Muscle layer of duodenum (tissue), 2 donors: ENCODE measurements at regions not wholly inside any gene's neighbourhood (a gene's known extent, or its start where the extent isn't known, plus 50 kb on each side); places are given as distances from the start of the nearest gene placed in this dataset.
"Not testable (repeated sequence)": the region's sequence is repeated elsewhere in the genome, so short reads cannot be mapped to it uniquely, and the experiment has no call there.

Source experiments
- H3K27ac ChIP-seq: one replicate; pipeline ENCODE4 v1.7.0; 2013; ENCODE audit warnings: mild to moderate bottlenecking, low read length
- H3K27me3 ChIP-seq: one replicate; pipeline ENCODE4 v1.7.0; 2013; ENCODE audit warnings: low read depth, mild to moderate bottlenecking, control low read depth, low read length
- H3K36me3 ChIP-seq, 2 donors: one replicate each; pipeline ENCODE4 v1.7.0; 2013; ENCODE audit warnings: low read length in 2 of 2, control low read depth in 1 of 2, mild to moderate bottlenecking in 1 of 2; ENCODE audit not compliant: insufficient read depth in 2 of 2, control insufficient read depth in 1 of 2
- H3K4me1 ChIP-seq, 2 donors: one replicate each; pipeline ENCODE4 v1.7.0; 2013; ENCODE audit warnings: low read length in 2 of 2, mild to moderate bottlenecking in 2 of 2, control low read depth in 1 of 2, moderate library complexity in 1 of 2; ENCODE audit not compliant: insufficient read depth in 2 of 2, control insufficient read depth in 1 of 2
- H3K4me3 ChIP-seq, 2 donors: one replicate each; pipeline ENCODE4 v1.7.0; 2013; ENCODE audit warnings: low read length in 2 of 2, low read depth in 1 of 2, mild to moderate bottlenecking in 1 of 2
- H3K9me3 ChIP-seq, 2 donors: one replicate each; pipeline ENCODE4 v1.7.0; 2013; ENCODE audit warnings: low read length in 2 of 2, control low read depth in 1 of 2, mild to moderate bottlenecking in 1 of 2; ENCODE audit not compliant: control insufficient read depth in 1 of 2
- donor health status: healthy.

DNA sequence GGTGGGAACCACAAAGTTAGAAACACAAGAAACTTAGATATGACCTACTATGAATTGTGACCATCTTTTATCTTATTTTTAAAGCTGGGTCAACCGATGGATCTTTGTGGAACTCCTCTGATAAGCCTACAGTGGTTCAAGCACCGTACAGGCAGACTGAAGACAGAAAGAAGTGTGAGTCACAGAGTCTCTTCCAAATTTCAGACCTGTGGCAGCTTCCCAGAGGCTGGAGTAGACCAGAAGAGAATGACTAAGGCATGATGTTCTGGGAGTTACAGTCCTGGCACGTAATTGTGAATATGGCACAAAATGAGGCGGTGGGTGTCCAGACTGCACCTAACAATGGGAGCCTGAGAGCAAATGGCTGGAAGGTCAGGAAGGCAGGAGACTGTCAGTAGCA, 70.0 kb downstream of the LMO4 start:
- H3K4me1 ChIP-seq: no peaks in the 10 kb centered on the region
- H3K4me3 ChIP-seq: no peak overlapping the region
- H3K27ac ChIP-seq: no peak overlapping the region
- no peaks in the 10 kb centered on the region for H3K9me3 ChIP-seq
- H3K27me3 ChIP-seq: no peaks in the 10 kb centered on the region
- H3K36me3 ChIP-seq: no peaks in the 10 kb centered on the region

- Histone ChIP-seq H3K36me3 (no peaks in the 10 kb centered on the region), H3K27me3 (no peaks in the 10 kb centered on the region), H3K4me1 (no peaks in the 10 kb centered on the region), H3K27ac (no peak overlapping the region), H3K4me3 (no peak overlapping the region), H3K9me3 (no peaks in the 10 kb centered on the region)
These were observed 70.6 kb downstream of the LMO4 start for GRCh38 chr1:87399264-87399663.

- Histone ChIP-seq H3K9me3 (no peaks in the 10 kb centered on the region), H3K4me1 (no peaks in the 10 kb centered on the region), H3K27me3 (no peaks in the 10 kb centered on the region), H3K36me3 (no peaks in the 10 kb centered on the region), H3K4me3 (no peak overlapping the region), H3K27ac (no peak overlapping the region)
These were observed 71.0 kb downstream of the LMO4 start for GRCh38 chr1:87399701-87400100.

DNA sequence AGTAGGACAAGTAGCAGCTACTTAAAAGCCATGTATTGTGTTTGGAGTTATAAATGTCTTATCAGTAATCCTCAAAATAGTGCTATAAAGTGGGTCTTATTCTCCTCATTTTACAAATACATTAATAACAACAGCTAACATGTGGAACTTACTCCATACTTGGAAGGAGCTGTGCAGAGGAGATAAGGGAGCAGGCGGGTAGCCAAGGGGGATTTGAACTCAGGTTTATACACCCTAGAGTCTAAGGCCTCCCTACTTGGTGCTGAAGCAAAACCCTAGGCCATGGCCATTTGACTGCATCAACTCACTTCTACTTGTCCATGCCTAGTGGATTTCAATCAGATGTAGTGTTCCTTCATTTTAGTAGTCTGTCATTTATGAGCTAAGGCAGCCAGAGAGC, 72.1 kb downstream of the LMO4 start:
- Histone ChIP-seq H3K4me1 (no peaks in the 10 kb centered on the region), H3K9me3 (no peaks in the 10 kb centered on the region), H3K27me3 (no peaks in the 10 kb centered on the region), H3K4me3 (no peak overlapping the region), H3K36me3 (no peaks in the 10 kb centered on the region), H3K27ac (no peak overlapping the region)

DNA sequence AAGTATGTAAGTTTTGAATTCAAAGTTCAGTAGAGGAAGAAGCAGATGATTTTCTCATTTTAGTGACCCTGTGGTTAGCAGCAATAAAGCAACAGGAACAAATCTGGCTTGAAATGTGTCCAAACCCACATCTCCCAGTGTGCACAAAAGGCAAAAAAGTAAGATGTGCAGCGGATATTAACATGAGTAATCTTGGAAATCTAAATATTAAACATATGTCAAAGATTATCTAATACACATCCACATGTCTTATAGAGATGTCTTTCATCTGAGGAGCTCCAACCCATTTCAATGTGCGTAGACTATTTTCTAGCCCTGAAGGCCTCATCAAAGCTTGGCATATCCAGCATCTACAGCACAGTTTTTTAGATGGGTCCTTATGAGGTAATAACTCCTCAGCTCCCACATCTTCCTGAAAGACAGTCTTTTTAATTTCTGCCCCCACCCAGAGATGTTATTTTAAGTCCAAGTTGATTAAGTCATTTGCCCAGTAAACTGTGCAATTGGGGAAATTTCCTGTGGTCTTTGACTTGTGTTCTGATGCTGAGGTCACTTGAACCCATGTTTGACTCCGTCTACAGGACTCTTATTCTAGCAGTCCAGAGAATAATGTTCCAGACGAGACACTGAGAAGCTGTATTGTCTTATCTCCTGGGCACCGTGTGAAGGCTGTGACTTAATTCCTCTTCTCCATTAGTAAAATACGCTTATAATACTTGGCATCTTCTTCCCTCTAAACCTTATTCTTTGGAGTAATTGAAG, 73.7 kb downstream of the LMO4 start:
- Histone ChIP-seq H3K4me1 (no peaks in the 10 kb centered on the region), H3K9me3 (no peaks in the 10 kb centered on the region), H3K27ac (no peak overlapping the region), H3K4me3 (no peak overlapping the region), H3K36me3 (no peaks in the 10 kb centered on the region), H3K27me3 (no peaks in the 10 kb centered on the region)

DNA sequence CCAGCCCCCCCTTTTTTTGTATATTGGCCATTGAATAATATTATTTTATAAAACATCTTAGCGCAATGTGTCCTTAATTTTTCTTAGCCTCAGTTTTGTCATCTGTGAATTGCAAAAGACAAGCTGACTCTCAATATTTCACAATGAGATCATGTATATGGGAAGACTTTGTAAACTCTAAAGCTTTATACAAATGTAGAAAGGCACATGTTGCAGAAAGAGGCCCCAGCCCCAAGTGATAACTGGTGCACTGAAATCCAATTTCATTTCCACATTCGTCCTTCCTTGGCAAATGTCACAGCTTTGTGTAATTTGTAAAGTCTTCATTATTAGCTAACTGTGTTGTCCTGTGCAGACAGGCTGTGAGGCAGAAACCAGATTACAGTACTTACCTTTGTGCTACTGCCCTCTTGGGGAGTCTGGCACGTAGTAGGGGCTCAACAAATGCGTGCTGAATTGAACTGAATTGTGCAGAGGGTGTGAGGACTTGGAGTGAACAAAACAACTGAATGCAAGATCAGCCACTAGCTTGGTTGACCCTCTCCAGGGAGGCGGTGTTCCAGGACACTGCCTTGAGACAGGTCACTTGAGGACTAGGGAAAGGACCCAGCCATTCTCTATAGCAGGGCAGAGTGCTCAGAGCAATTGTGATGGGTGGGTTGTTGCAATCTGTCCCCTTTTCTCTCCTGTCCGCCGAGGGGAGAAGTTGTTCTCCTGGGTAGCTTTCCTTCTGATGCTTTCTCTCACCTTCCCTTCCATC, 74.6 kb downstream of the LMO4 start:
- Histone ChIP-seq H3K36me3 (no peaks in the 10 kb centered on the region), H3K27ac (no peak overlapping the region), H3K9me3 (no peaks in the 10 kb centered on the region), H3K27me3 (no peaks in the 10 kb centered on the region), H3K4me1 (no peaks in the 10 kb centered on the region), H3K4me3 (no peak overlapping the region)

GRCh38 chr1:87404296-87404695, 75.6 kb downstream of the LMO4 start:
- Histone ChIP-seq H3K27me3 (no peaks in the 10 kb centered on the region), H3K27ac (no peak overlapping the region), H3K9me3 (no peaks in the 10 kb centered on the region), H3K4me3 (no peak overlapping the region), H3K4me1 (no peaks in the 10 kb centered on the region), H3K36me3 (no peaks in the 10 kb centered on the region)

GRCh38 chr1:87408665-87409248, 80.1 kb downstream of the LMO4 start:
- H3K4me3 ChIP-seq: no peak overlapping the region
- H3K27me3 ChIP-seq: no peaks in the 10 kb centered on the region
- H3K9me3 ChIP-seq: no peaks in the 10 kb centered on the region
- no peaks in the 10 kb centered on the region for H3K36me3 ChIP-seq
- H3K27ac ChIP-seq: no peak overlapping the region
- no peaks in the 10 kb centered on the region for H3K4me1 ChIP-seq

DNA sequence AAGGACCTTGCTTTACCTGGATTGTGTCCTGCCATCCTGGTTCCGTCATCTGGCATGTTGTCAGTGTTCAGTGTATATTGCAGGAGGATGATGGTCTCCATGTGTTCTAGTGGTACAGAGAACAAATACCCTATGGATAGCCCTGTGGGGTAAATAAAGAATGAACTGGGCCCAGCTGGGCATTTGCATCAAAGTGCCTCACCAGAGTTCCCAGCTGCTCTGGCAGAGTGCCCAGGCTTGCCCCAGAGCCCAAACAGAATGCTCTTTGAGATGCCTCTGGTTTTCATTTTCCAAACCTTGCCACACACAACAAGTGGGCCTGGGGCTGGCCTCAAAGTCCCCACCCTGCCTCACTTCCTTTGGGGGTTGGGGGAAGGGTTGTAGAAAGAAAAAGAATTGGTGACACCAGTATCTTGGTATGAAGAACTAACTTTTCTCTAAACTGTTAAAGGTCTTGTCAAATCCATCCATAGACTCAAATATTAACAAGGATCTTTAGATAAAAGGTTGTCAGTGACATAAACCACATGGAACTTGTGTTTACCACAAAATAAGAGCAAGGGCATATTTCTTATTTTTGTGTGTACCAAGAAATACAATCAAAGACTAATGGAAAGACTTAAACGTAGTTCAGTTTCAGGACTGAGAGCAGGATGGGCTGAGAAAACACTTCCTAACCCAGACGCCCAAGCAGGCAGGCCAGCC, 82.2 kb downstream of the LMO4 start:
- no peak overlapping the region for H3K27ac ChIP-seq
- H3K36me3 ChIP-seq: no peaks in the 10 kb centered on the region
- no peak overlapping the region for H3K4me3 ChIP-seq
- no peaks in the 10 kb centered on the region for H3K9me3 ChIP-seq
- no peaks in the 10 kb centered on the region for H3K4me1 ChIP-seq
- H3K27me3 ChIP-seq: no peaks in the 10 kb centered on the region

- H3K27ac ChIP-seq, H3K4me3 ChIP-seq, H3K36me3 ChIP-seq, H3K4me1 ChIP-seq, H3K27me3 ChIP-seq, H3K9me3 ChIP-seq: not testable (repeated sequence)
These were observed 85.2 kb downstream of the LMO4 start for GRCh38 chr1:87413846-87414245.

DNA sequence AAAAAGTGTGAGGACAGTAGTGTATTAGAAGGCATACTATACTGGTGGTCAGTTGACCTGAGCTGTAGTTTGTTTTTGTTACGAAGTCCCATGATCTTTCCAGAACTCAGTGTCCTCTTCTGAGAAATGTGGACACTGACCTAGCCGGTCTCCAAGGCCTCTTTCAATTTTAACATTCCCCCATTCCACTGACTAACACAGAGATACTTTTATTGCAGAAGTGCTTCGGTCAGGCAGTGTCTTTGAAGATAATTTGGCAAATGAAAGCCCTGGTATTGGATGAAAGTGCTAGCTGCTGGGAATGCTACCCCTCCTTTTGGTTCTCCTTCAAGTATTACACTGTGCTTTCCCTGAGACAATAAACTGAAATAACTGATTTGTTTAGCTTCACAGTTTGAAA, 89.4 kb downstream of the LMO4 start:
- no peaks in the 10 kb centered on the region for H3K4me1 ChIP-seq
- no peaks in the 10 kb centered on the region for H3K9me3 ChIP-seq
- H3K4me3 ChIP-seq: no peak overlapping the region
- no peaks in the 10 kb centered on the region for H3K27me3 ChIP-seq
- no peaks in the 10 kb centered on the region for H3K36me3 ChIP-seq
- no peak overlapping the region for H3K27ac ChIP-seq
